ENCODE measurements at regions not wholly inside any gene's neighbourhood (a gene's known extent, or its start where the extent isn't known, plus 50 kb on each side); places are given as distances from the start of the nearest gene placed in this dataset.

GRCh38 chr7:26459540-26460193 is 168.0 kb downstream of the SNX10 start:
- no peak for DNase-seq

GRCh38 chr7:26460351-26461085 is 168.9 kb downstream of the SNX10 start:
- no peak for DNase-seq

GRCh38 chr7:26461518-26461917 is 169.9 kb downstream of the SNX10 start:
- DNase-seq = no peak

GRCh38 chr7:26466007-26466406 is 174.3 kb downstream of the SNX10 start:
- DNase-seq = no peak

- DNase-seq = no peak
These were observed 175.4 kb downstream of the SNX10 start for GRCh38 chr7:26467104-26467503.

- DNase-seq = no peak
These were observed 175.9 kb downstream of the SNX10 start for GRCh38 chr7:26467541-26467940.

- no peak for DNase-seq
These were observed 177.0 kb downstream of the SNX10 start for GRCh38 chr7:26468625-26469024.

- DNase-seq = no peak
These were observed 177.5 kb downstream of the SNX10 start for GRCh38 chr7:26469188-26469587.

- DNase-seq = no peak
These were observed 179.0 kb downstream of the SNX10 start for GRCh38 chr7:26470691-26471090.

- no peak for DNase-seq
These were observed 179.8 kb downstream of the SNX10 start for GRCh38 chr7:26471306-26472075.

GRCh38 chr7:26472971-26473370 is 181.3 kb downstream of the SNX10 start:
- DNase-seq = no peak

- no peak for DNase-seq
These were observed 184.6 kb downstream of the SNX10 start for GRCh38 chr7:26476271-26476670.

GRCh38 chr7:26477381-26477990 is 185.8 kb downstream of the SNX10 start:
- DNase-seq = no peak

- no peak for DNase-seq
These were observed 186.9 kb downstream of the SNX10 start for GRCh38 chr7:26478550-26478949.

- DNase-seq = no peak
These were observed 187.9 kb downstream of the SNX10 start for GRCh38 chr7:26479581-26479980.

- DNase-seq = no peak
These were observed 188.5 kb downstream of the SNX10 start for GRCh38 chr7:26480156-26480555.

GRCh38 chr7:26482927-26483326 is 191.3 kb downstream of the SNX10 start:
- DNase-seq = no peak

- no peak for DNase-seq
These were observed 192.2 kb downstream of the SNX10 start for GRCh38 chr7:26483843-26484242.

GRCh38 chr7:26485367-26485934 is 193.8 kb downstream of the SNX10 start:
- DNase-seq = no peak

- no peak for DNase-seq
These were observed 194.5 kb downstream of the SNX10 start for GRCh38 chr7:26486153-26486552.

GRCh38 chr7:26487780-26488515 is 196.3 kb downstream of the SNX10 start:
- no peak for DNase-seq

GRCh38 chr7:26489391-26489790 is 197.7 kb downstream of the SNX10 start:
- no peak for DNase-seq

Data from NCI-H2029 (cell line).